ENCODE measurements at regions not wholly inside any gene's neighbourhood (a gene's known extent, or its start where the extent isn't known, plus 50 kb on each side); places are given as distances from the start of the nearest gene placed in this dataset.

- in situ Hi-C loops (cut with MboI; ENCODE audit: low sequenced_read_pairs), result no loop called here
- Histone ChIP-seq H3K4me3 (ENCODE audit: insufficient read depth, low read depth, low read length) (no peak overlapping the region), H3K4me1 (ENCODE audit: control insufficient read depth, insufficient read depth, low read length) (peaks cover 4% of the 10 kb centered on the region; the same call in 1 of the 2 replicates), H3K9me3 (ENCODE audit: control insufficient read depth, insufficient read depth, low read length) (no peaks in the 10 kb centered on the region), H3K4me2 (ENCODE audit: low read depth, low read length) (no peak overlapping the region), H3K4ac (ENCODE audit: low read depth, low read length) (no peak overlapping the region), H3K27ac (ENCODE audit: insufficient read depth, low read length) (no peak overlapping the region), H3K9ac (ENCODE audit: low read depth, low read length) (no peak overlapping the region), H2BK15ac (ENCODE audit: low read depth, low read length) (no peak overlapping the region), H2BK20ac (ENCODE audit: low read depth, low read length) (no peak overlapping the region), H3K23ac (ENCODE audit: low read depth, low read length) (no peak overlapping the region), H3K18ac (ENCODE audit: low read depth, low read length) (no peak overlapping the region), H4K8ac (ENCODE audit: low read depth in 2 of 2, low read length in 2 of 2) (no peak overlapping the region), H4K91ac (ENCODE audit: insufficient read depth, low read depth, low read length) (no peak overlapping the region), H2AK9ac (replicated peaks; ENCODE audit: low read depth, low read length, poor library complexity) (no peak overlapping the region), H3K56ac (ENCODE audit: extremely low read depth, insufficient read depth, low read length) (no peak overlapping the region), H3K79me1 (ENCODE audit: low read depth in 1 of 2, low read length in 2 of 2) (no peaks in the 10 kb centered on the region), H4K20me1 (ENCODE audit: insufficient read depth, low read length) (no peaks in the 10 kb centered on the region), H2AFZ (replicated peaks; ENCODE audit: low read length, poor library complexity) (no peak overlapping the region), H3K14ac (replicated peaks; ENCODE audit: low read depth, low read length) (no peak overlapping the region), H2AK5ac (ENCODE audit: low read depth, low read length) (no peak overlapping the region), H2BK120ac (ENCODE audit: low read depth, low read length) (no peak overlapping the region), H2BK5ac (ENCODE audit: low read depth, low read length, poor library complexity, severe bottlenecking) (no peak overlapping the region), H3K9me1 (ENCODE audit: insufficient read depth, low read length) (no peaks in the 10 kb centered on the region; the same call in 1 of the 2 replicates), H4K5ac (ENCODE audit: low read depth, low read length) (no peak overlapping the region), H3K36me3 (ENCODE audit: control insufficient read depth, insufficient read depth, low read length) (no peaks in the 10 kb centered on the region), H3K27me3 (ENCODE audit: control insufficient read depth, insufficient read depth, low read length) (no peaks in the 10 kb centered on the region; the same call in 1 of the 2 replicates)
- no CpG with 5 or more reads among the region's 2 CpGs for WGBS, 2 experiments (ENCODE audit: extremely low coverage in 2 of 2, insufficient read length in 1 of 2)
- dilution Hi-C loops (cut with HindIII; ENCODE audit: low sequenced_read_pairs, unreplicated experiment), result no loop called here
- no peak for ATAC-seq (ENCODE audit: low read depth)
- no peak for DNase-seq
- TF ChIP-seq POLR2A (IDR thresholded peaks at IDR 0.05; ENCODE audit: low read depth, low read length) (no peak), FOS (IDR thresholded peaks at IDR 0.05; ENCODE audit: low read depth, low read length) (no peak), MXI1 (IDR thresholded peaks at IDR 0.05; ENCODE audit: borderline replicate concordance, low read depth, low read length) (no peak), NFE2L2 (IDR thresholded peaks at IDR 0.05; ENCODE audit: low read depth, low read length) (no peak)
- BruUV-seq (replicated peaks), result no TSS peak
- ChIA-PET POLR2A (ENCODE audit: unreplicated experiment) (no interaction called here), CTCF (no interaction called here)
- intact Hi-C loops (cut with micrococcal nuclease), result no loop called here
These were observed 156.1 kb upstream of the VLDLR start for GRCh38 chr9:2465516-2465915.

All from IMR-90 (cell line).